HG02870 (cell line): ENCODE measurements at regions not wholly inside any gene's neighbourhood (a gene's known extent, or its start where the extent isn't known, plus 50 kb on each side); places are given as distances from the start of the nearest gene placed in this dataset.
"Not testable (repeated sequence)": the region's sequence is repeated elsewhere in the genome, so short reads cannot be mapped to it uniquely, and the experiment has no call there.

ENCODE experiments used
- ATAC-seq: cut with Tn5 transposase; IDR thresholded peaks from one replicate; pipeline ENCODE4 v1.9.1; 2021; ENCODE audit warnings: mild to moderate bottlenecking, moderate library complexity; ENCODE audit not compliant: unreplicated experiment

DNA sequence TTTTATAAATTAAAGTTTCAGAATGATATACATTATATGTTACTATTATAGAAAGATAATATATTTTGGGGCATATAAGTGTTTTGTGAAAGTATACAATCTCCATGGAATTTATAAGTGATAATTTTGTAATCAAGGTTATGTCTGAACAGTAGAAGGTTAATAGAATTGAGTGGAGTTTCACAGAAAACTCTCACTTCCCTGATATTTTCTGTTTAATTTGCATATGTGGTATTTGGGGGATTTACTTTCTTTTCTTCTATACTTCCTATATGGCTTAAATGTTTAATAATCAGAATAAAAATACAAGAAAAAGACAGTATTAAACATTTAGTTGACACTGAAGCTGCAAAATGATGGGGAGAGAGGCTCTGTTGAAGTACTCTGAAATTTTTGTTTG lies 848.5 kb downstream of the DACH1 start:
- no peak for ATAC-seq

- ATAC-seq, result no peak
These were observed 849.4 kb downstream of the DACH1 start for GRCh38 chr13:71017607-71018006.

GRCh38 chr13:71015516-71015915 lies 851.5 kb downstream of the DACH1 start:
- no peak for ATAC-seq

GRCh38 chr13:71015021-71015420 lies 852.0 kb downstream of the DACH1 start:
- ATAC-seq, result no peak

- ATAC-seq, result no peak
These were observed 861.1 kb downstream of the DACH1 start for GRCh38 chr13:71005919-71006318.

- no peak for ATAC-seq
These were observed 871.7 kb downstream of the DACH1 start for GRCh38 chr13:70995338-70995737.

DNA sequence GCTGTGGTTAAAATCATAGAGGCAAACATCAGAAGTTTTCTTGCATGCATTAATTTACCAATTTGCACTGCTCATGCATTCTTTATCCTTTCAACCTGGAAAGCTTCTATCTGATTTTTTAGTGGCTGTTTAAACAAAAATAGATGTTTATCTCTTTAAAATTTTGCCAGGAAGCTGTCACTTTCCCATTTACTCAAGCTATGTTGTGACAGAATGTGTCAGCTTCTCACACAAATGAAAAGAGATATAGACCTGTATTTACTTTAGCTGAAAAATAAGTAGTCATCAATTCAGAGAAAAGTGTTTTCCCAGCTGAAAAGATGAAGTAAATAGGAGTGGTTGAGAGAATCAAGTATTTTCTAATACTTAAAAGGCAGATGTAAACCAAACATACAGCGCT lies 872.8 kb downstream of the DACH1 start:
- no peak for ATAC-seq

DNA sequence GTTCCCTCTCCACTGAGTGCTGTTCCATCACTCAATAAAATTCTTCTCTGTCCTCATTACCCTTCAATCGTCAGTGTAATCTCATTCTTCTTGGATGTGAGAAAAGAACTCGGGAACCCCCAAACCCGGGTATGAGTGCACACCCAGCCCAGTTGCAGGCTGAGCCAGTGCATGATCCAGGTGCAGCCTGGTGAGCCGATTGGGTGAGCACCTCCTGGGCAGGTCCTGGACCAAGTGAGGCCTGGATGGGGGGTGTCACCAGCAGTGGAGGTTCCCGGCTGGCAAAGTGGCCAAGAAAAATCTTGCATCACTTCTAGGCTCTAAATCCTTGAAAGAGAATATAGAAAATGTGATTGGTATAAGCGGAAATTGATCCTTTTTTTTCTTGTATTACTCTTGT lies 878.8 kb upstream of the KLHL1 start:
- no peak for ATAC-seq

DNA sequence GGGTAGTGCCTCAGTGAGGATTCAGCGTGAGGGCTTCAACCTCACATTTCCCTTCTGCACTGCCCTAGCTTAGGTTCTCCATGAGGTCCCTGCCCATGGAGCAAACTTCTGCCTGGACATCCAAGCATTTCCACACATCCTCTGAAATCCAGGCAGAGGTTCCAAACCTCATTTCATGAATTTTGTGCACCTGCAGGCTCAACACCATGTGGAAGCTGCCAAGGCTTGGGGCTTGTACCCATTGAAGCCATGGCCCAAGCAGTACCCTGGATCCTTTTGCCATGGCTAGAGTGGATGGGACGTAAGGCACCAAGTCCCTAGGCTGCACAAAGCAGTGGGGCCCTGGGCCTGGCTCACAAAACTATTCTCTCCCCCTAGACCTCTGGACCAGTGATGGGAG lies 877.1 kb upstream of the KLHL1 start:
- no peak for ATAC-seq

DNA sequence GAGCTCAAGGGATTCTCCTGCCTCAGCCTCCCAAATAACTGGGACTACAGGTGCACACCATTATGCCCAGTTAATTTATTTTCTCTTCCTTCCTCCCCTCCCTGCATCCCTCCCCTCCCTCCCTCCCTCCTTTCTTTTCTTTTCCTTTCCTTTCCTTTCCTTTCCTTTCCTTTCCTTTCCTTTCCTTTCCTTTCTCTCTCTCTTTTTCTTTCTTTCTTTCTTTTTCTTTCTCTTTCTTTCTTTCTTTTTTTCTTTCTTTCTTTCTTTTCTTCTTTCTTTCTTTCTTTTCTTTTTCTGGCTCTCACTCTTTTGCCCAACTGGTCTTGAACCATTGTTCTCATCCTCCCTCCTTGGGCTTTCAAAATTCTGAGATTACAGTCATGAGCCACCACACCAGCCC lies 873.0 kb upstream of the KLHL1 start:
- ATAC-seq, result not testable (repeated sequence)

GRCh38 chr13:70969321-70969720 lies 861.1 kb upstream of the KLHL1 start:
- no peak for ATAC-seq

GRCh38 chr13:70967564-70967963 lies 859.3 kb upstream of the KLHL1 start:
- ATAC-seq, result no peak

DNA sequence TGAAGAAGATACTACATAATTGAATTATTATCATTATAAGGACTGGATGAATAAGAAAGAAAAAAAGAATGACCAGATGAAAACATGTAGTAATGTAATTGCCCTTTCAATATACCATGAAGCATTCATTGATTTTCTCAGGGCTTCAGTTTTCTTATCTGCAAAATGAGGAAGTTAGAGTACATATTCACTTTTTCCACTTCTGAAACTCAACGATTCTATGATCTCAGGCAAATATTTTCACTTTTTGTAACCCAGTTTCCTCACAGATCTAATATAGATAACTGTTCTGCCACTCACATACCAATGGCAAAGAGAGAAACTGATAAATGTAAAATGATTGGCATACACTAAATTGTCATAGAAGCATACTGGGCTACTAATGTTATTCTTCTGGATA lies 856.6 kb upstream of the KLHL1 start:
- ATAC-seq, result no peak

DNA sequence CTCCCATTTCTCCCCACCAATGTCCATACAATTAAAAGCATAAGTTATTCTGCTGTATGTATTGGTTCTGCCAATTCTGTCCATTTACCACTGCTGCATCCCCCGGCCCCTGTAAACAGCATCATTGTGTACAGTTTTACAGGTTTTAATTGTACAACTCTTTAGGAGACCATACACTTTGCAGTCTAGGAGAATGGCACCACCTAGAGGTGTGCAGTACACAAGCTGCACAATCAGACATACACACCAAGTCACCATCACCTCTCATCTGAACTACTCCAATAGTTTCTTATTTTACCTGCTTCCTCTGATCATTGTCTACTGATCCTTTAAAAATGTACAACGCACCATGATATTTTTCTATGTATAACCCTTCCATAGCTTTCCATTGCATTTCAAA lies 855.9 kb upstream of the KLHL1 start:
- no peak for ATAC-seq

- no peak for ATAC-seq
These were observed 852.7 kb upstream of the KLHL1 start for GRCh38 chr13:70960841-70961443.

DNA sequence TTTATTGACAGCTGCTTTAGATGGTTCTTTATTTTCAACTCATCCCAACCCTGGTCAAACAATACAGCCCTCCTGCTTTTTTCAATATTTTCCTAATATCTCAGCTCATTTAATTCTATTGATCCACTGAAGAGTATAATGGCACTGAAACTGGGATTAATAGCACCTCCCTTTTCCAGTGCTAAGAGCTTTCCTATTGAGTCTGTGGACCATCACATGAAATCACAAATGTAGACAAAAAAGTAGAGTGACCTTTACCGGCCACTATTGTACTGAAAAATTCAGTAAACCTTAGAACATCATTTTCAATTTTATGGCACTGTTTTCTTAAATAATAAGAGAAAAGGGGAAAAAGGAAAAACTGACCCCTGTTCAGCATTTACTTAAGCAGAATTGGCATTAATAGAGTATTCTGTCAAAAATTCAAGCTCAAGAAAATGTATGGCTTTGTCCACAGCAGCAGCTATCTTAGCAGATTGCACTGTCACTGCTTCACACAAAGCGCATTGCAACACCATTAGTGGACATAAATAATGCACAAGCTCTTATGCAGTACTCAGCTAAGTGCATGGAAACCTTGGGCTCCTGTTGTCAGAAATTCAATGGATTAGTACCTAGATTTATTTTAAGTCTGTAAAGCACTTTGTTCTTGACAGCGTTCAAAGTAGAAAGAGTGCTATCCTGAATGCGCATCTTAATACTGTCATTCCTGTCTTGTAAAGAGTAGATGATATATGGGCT lies 851.0 kb upstream of the KLHL1 start:
- no peak for ATAC-seq

DNA sequence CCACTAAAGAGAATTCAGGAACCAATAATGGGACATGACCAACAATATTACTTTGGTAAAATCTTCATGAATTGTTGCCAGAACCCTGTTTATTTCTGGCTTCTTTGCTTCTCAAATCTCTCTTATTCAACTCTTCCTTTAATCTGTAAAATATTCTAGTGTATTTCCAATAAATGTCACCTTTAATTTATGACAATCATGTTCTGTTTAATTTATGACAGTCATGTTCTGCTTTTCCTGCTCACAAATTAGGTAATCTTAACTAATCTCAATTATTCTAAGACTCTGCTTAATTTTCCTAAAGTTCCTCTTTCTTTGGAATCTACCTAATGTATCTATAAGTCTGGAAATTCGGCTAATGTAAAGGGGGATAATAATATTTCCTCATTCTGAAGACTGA lies 847.6 kb upstream of the KLHL1 start:
- ATAC-seq, result no peak

- ATAC-seq, result no peak
These were observed 842.4 kb upstream of the KLHL1 start for GRCh38 chr13:70950664-70951063.

- no peak for ATAC-seq
These were observed 837.3 kb upstream of the KLHL1 start for GRCh38 chr13:70945506-70945905.

DNA sequence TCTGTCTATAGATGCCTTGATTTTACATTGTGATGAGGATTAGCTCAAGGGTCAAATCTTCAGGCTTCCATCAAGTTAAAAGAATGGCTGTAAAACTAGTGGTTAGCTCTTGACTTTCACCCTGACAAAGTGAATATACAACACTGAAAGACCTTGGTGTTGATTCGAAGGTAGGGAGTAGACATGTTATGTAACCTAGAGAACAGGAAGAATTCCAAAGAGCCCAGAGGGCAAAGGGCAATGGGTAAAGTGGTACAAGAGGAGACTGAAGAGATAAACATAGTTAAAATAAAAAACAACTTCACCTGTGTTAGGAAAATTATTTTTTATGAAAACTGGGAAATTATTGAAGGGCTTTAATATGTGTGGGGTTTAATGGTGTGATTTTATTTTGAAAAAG lies 833.2 kb upstream of the KLHL1 start:
- ATAC-seq, result no peak

- no peak for ATAC-seq
These were observed 830.2 kb upstream of the KLHL1 start for GRCh38 chr13:70938462-70938861.

DNA sequence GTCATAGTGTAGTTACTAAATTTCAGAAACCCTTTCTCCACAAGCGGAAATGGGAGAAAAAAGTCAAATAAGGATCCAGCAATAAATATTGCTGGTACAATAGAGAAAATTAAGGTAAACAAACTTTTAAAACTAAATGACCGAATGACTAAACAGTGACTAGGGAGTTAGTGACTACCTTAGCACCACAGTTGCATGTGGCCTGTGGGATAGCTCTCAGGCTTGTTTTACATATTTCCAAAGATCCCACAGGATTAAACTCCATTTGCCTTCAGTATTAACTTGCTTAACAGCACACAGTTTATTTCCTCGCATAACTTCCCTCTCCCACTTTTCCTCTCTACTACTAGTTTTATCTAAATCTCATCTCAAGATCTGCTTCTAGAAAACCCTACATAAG lies 824.3 kb upstream of the KLHL1 start:
- ATAC-seq, result no peak
